GM23338 (cell line): ENCODE measurements at regions not wholly inside any gene's neighbourhood (a gene's known extent, or its start where the extent isn't known, plus 50 kb on each side); places are given as distances from the start of the nearest gene placed in this dataset.

Experiments used
- CREB1 ChIP-seq: fragments of 250-450 bp; sonication (Bioruptor Pico); IDR thresholded peaks from 2 replicates; pipeline ENCODE4 v1.5.0; 2020; ENCODE audit warnings: low read depth, mild to moderate bottlenecking, moderate library complexity
- EZH2 ChIP-seq: fragments of 200-600 bp; sonication (generic); IDR thresholded peaks from one replicate; pipeline ENCODE4 v1.8.0; 2017; ENCODE audit warnings: antibody characterized with exemption, mild to moderate bottlenecking, low read depth; ENCODE audit not compliant: unreplicated experiment
- POLR2AphosphoS5 ChIP-seq: IDR thresholded peaks from 2 replicates; pipeline ENCODE4 v1.6.1; 2016; ENCODE audit warnings: antibody characterized with exemption, low read depth
- ZNF114 ChIP-seq: fragments of 250-450 bp; sonication (Bioruptor Pico); IDR thresholded peaks from 2 replicates; pipeline ENCODE4 v1.5.0; 2020; ENCODE audit warnings: mild to moderate bottlenecking, moderate library complexity
- ZNF331 ChIP-seq: fragments of 250-450 bp; sonication (Bioruptor Pico); IDR thresholded peaks from 2 replicates; pipeline ENCODE4 v1.5.0; 2020; ENCODE audit warnings: low read depth, mild to moderate bottlenecking, moderate library complexity
- TF ChIP-seq, protein P1 (sequence below): fragments of 250-450 bp; sonication (Bioruptor Pico); IDR thresholded peaks from 2 replicates; pipeline ENCODE4 v1.5.0; 2020; ENCODE audit warnings: mild to moderate bottlenecking, moderate library complexity
- TF ChIP-seq, protein P2 (sequence below): IDR thresholded peaks from 2 replicates; pipeline ENCODE4 v1.6.1; 2016; ENCODE audit warnings: antibody characterized with exemption
- TF ChIP-seq, protein P3 (sequence below), 2 experiments: fragments of 200-600 bp in 1 of 2; sonication (generic) in 1 of 2; conservative IDR thresholded peaks; 2 replicates each; pipeline versions ENCODE4 v1.5.1 to v1.6.1; 2016 to 2017; ENCODE audit warnings: antibody characterized with exemption in 2 of 2, low read depth in 2 of 2, mild to moderate bottlenecking in 2 of 2, moderate library complexity in 1 of 2

DNA sequence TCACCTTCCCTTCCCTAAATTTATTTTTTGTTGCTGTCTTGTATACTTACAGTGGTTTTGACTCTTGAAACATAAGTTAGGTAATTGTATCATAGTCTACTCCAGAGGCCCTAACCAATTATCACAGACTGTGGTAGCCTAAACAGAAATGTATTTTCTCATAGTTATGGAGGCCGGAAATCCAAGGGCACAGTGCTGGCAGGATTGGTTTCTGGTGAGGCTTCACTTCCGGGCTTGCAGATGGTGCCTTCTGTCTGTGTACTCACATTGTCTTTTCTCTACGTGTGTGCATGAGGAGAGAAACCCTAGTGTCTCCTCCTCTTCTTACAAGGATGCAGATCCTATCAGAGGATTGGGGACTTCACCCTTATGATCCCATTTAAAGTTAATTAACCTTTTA is 290.2 kb upstream of the KCNMB2 start (continued):
- TF ChIP-seq, protein P1, sequence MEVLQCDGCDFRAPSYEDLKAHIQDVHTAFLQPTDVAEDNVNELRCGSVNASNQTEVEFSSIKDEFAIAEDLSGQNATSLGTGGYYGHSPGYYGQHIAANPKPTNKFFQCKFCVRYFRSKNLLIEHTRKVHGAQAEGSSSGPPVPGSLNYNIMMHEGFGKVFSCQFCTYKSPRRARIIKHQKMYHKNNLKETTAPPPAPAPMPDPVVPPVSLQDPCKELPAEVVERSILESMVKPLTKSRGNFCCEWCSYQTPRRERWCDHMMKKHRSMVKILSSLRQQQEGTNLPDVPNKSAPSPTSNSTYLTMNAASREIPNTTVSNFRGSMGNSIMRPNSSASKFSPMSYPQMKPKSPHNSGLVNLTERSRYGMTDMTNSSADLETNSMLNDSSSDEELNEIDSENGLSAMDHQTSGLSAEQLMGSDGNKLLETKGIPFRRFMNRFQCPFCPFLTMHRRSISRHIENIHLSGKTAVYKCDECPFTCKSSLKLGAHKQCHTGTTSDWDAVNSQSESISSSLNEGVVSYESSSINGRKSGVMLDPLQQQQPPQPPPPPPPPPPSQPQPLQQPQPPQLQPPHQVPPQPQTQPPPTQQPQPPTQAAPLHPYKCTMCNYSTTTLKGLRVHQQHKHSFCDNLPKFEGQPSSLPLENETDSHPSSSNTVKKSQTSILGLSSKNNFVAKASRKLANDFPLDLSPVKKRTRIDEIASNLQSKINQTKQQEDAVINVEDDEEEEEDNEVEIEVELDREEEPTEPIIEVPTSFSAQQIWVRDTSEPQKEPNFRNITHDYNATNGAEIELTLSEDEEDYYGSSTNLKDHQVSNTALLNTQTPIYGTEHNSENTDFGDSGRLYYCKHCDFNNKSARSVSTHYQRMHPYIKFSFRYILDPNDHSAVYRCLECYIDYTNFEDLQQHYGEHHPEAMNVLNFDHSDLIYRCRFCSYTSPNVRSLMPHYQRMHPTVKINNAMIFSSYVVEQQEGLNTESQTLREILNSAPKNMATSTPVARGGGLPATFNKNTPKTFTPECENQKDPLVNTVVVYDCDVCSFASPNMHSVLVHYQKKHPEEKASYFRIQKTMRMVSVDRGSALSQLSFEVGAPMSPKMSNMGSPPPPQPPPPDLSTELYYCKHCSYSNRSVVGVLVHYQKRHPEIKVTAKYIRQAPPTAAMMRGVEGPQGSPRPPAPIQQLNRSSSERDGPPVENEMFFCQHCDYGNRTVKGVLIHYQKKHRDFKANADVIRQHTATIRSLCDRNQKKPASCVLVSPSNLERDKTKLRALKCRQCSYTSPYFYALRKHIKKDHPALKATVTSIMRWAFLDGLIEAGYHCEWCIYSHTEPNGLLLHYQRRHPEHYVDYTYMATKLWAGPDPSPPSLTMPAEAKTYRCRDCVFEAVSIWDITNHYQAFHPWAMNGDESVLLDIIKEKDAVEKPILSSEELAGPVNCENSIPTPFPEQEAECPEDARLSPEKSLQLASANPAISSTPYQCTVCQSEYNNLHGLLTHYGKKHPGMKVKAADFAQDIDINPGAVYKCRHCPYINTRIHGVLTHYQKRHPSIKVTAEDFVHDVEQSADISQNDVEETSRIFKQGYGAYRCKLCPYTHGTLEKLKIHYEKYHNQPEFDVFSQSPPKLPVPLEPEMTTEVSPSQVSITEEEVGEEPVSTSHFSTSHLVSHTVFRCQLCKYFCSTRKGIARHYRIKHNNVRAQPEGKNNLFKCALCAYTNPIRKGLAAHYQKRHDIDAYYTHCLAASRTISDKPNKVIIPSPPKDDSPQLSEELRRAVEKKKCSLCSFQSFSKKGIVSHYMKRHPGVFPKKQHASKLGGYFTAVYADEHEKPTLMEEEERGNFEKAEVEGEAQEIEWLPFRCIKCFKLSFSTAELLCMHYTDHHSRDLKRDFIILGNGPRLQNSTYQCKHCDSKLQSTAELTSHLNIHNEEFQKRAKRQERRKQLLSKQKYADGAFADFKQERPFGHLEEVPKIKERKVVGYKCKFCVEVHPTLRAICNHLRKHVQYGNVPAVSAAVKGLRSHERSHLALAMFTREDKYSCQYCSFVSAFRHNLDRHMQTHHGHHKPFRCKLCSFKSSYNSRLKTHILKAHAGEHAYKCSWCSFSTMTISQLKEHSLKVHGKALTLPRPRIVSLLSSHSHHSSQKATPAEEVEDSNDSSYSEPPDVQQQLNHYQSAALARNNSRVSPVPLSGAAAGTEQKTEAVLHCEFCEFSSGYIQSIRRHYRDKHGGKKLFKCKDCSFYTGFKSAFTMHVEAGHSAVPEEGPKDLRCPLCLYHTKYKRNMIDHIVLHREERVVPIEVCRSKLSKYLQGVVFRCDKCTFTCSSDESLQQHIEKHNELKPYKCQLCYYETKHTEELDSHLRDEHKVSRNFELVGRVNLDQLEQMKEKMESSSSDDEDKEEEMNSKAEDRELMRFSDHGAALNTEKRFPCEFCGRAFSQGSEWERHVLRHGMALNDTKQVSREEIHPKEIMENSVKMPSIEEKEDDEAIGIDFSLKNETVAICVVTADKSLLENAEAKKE (CRISPR knock-in tag), result no peak
- no peak for TF ChIP-seq ZNF331 (CRISPR knock-in tag)
- no peak for TF ChIP-seq EZH2
- TF ChIP-seq, protein P2, sequence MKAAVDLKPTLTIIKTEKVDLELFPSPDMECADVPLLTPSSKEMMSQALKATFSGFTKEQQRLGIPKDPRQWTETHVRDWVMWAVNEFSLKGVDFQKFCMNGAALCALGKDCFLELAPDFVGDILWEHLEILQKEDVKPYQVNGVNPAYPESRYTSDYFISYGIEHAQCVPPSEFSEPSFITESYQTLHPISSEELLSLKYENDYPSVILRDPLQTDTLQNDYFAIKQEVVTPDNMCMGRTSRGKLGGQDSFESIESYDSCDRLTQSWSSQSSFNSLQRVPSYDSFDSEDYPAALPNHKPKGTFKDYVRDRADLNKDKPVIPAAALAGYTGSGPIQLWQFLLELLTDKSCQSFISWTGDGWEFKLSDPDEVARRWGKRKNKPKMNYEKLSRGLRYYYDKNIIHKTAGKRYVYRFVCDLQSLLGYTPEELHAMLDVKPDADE, result no peak
- TF ChIP-seq ZNF114 (CRISPR knock-in tag), result no peak
- no peak for TF ChIP-seq POLR2AphosphoS5
- TF ChIP-seq, protein P3, sequence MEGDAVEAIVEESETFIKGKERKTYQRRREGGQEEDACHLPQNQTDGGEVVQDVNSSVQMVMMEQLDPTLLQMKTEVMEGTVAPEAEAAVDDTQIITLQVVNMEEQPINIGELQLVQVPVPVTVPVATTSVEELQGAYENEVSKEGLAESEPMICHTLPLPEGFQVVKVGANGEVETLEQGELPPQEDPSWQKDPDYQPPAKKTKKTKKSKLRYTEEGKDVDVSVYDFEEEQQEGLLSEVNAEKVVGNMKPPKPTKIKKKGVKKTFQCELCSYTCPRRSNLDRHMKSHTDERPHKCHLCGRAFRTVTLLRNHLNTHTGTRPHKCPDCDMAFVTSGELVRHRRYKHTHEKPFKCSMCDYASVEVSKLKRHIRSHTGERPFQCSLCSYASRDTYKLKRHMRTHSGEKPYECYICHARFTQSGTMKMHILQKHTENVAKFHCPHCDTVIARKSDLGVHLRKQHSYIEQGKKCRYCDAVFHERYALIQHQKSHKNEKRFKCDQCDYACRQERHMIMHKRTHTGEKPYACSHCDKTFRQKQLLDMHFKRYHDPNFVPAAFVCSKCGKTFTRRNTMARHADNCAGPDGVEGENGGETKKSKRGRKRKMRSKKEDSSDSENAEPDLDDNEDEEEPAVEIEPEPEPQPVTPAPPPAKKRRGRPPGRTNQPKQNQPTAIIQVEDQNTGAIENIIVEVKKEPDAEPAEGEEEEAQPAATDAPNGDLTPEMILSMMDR (conservative IDR thresholded peaks at IDR 0.05; ENCODE audit: low read depth in 2 of 2), result no peak
- TF ChIP-seq CREB1 (CRISPR knock-in tag), result no peak
